ENCODE measurements at regions not wholly inside any gene's neighbourhood (a gene's known extent, or its start where the extent isn't known, plus 50 kb on each side); places are given as distances from the start of the nearest gene placed in this dataset.

DNA sequence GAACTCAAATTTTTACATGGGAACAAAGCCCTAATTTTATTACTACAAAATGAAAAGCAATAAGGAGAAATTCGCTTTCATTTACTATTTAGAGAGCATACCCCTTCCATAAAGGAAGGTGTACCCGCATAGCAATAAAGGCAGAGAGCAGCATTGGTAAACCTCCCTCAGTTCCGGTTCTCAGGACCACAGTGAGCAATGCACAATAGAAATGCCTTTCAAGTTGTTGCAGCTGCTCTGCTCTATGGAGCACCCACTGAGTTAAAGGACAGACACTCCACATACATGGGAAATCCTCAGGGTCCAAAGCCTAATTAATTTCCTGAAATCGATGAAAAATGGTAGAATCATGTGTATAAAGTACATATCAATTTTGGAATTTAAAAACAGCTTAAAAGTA is 89.9 kb upstream of the MPDZ start:
- no peak for TF ChIP-seq POLR2AphosphoS5 (IDR thresholded peaks at IDR 0.05; ENCODE audit: borderline replicate concordance, low read depth, low read length)
- TF ChIP-seq EZH2 (IDR thresholded peaks at IDR 0.05) = no peak
- TF ChIP-seq FOXP2 (optimal IDR thresholded peaks at IDR 0.05; ENCODE audit: control extremely low read depth, extremely low read length, insufficient read depth) = no peak

All from SK-N-MC (cell line).